OCI-LY1 (cell line): ENCODE measurements at regions not wholly inside any gene's neighbourhood (a gene's known extent, or its start where the extent isn't known, plus 50 kb on each side); places are given as distances from the start of the nearest gene placed in this dataset.

Experiments used
- H2AFZ ChIP-seq: fragments of 200-600 bp; sonication (generic), shearing (Covaris generic); 2 replicates; pipeline ENCODE4 v1.6.0; 2014; ENCODE audit warnings: antibody characterized with exemption, mild to moderate bottlenecking, low read length
- H3F3A ChIP-seq: fragments of 200-600 bp; sonication (generic), shearing (Covaris generic); 2 replicates; pipeline ENCODE4 v1.6.0; 2014; ENCODE audit warnings: mild to moderate bottlenecking, antibody characterized with exemption, low read length, moderate library complexity; ENCODE audit not compliant: insufficient read depth
- H3K27ac ChIP-seq: fragments of 200-600 bp; sonication (generic); 2 replicates; pipeline ENCODE4 v1.5.1; 2014; ENCODE audit warnings: low read length, mixed run types, mild to moderate bottlenecking, low read depth; ENCODE audit not compliant: poor library complexity, severe bottlenecking
- H3K27me3 ChIP-seq: fragments of 200-600 bp; sonication (generic); 2 replicates; pipeline ENCODE4 v1.6.0; 2014; ENCODE audit warnings: antibody characterized with exemption, mild to moderate bottlenecking, low read length, moderate library complexity; ENCODE audit not compliant: insufficient read depth
- H3K36me3 ChIP-seq: fragments of 200-600 bp; sonication (generic); 2 replicates; pipeline ENCODE4 v1.6.1; 2014; ENCODE audit warnings: mild to moderate bottlenecking, antibody characterized with exemption, low read length, moderate library complexity, mixed read lengths; ENCODE audit not compliant: insufficient read depth
- H3K4me1 ChIP-seq: fragments of 200-600 bp; sonication (generic); 2 replicates; pipeline ENCODE4 v1.5.1; 2014; ENCODE audit warnings: mild to moderate bottlenecking, low read length, moderate library complexity; ENCODE audit not compliant: insufficient read depth, severe bottlenecking
- H3K4me2 ChIP-seq: fragments of 200-600 bp; sonication (generic), shearing (Covaris generic); 2 replicates; pipeline ENCODE4 v1.6.1; 2014; ENCODE audit warnings: low read length
- H3K4me3 ChIP-seq: fragments of 200-600 bp; sonication (generic); 2 replicates; pipeline ENCODE4 v1.5.1; 2014; ENCODE audit warnings: low read length, low read depth, mild to moderate bottlenecking, mixed read lengths; ENCODE audit not compliant: poor library complexity, severe bottlenecking
- H3K79me2 ChIP-seq: fragments of 200-600 bp; shearing (Covaris generic); 2 replicates; pipeline ENCODE4 v1.6.1; 2016; ENCODE audit warnings: mixed run types, low read length, mixed read lengths; ENCODE audit not compliant: insufficient read depth
- H3K9ac ChIP-seq: fragments of 200-600 bp; sonication (generic), shearing (Covaris generic); 2 replicates; pipeline ENCODE4 v1.6.1; 2014; ENCODE audit warnings: mild to moderate bottlenecking, low read length, mixed read lengths
- H3K9me2 ChIP-seq: fragments of 200-600 bp; sonication (generic), shearing (Covaris generic); 2 replicates; pipeline ENCODE4 v1.6.1; 2014; ENCODE audit warnings: low read depth, mild to moderate bottlenecking, low read length, mixed read lengths
- H3K9me3 ChIP-seq: fragments of 200-600 bp; shearing (Covaris generic); 2 replicates; pipeline ENCODE4 v1.6.1; 2014; ENCODE audit warnings: low read length, mixed read lengths
- H4K20me1 ChIP-seq: fragments of 200-600 bp; sonication (generic), shearing (Covaris generic); 2 replicates; pipeline ENCODE4 v1.6.0; 2016; ENCODE audit warnings: mild to moderate bottlenecking, low read length; ENCODE audit not compliant: insufficient read depth
- CTCF ChIP-seq: fragments of 200-600 bp; sonication (generic), shearing (Covaris generic); IDR thresholded peaks from 2 replicates; pipeline ENCODE4 v1.5.1; 2017; ENCODE audit warnings: mild to moderate bottlenecking, antibody characterized with exemption, low read length, moderate library complexity, mixed read lengths
- EZH2 ChIP-seq: fragments of 200-600 bp; sonication (generic), shearing (Covaris generic); IDR thresholded peaks from 2 replicates; pipeline ENCODE4 v1.8.0; 2017; ENCODE audit warnings: borderline replicate concordance, mixed run types, mild to moderate bottlenecking, antibody characterized with exemption, low read length, moderate library complexity, mixed read lengths

GRCh38 chr10:4067931-4068561, 283.0 kb upstream of the KLF6 start:
- H3F3A ChIP-seq, result no peaks in the 10 kb centered on the region
- no peak overlapping the region for H2AFZ ChIP-seq
- H3K27ac ChIP-seq, result no peak overlapping the region
- H3K4me1 ChIP-seq, result no peaks in the 10 kb centered on the region
- no peak for TF ChIP-seq CTCF
- TF ChIP-seq EZH2, result no peak
- H3K79me2 ChIP-seq, result no peaks in the 10 kb centered on the region
- H3K4me2 ChIP-seq, result no peak overlapping the region
- H3K4me3 ChIP-seq, result no peak overlapping the region
- H3K27me3 ChIP-seq, result no peaks in the 10 kb centered on the region
- H3K9me3 ChIP-seq, result no peaks in the 10 kb centered on the region
- no peaks in the 10 kb centered on the region for H3K36me3 ChIP-seq
- no peak overlapping the region for H3K9ac ChIP-seq
- H4K20me1 ChIP-seq, result no peaks in the 10 kb centered on the region
- H3K9me2 ChIP-seq, result no peaks in the 10 kb centered on the region

- TF ChIP-seq EZH2, result no peak
- no peak overlapping the region for H3K4me3 ChIP-seq
- no peaks in the 10 kb centered on the region for H3K9me2 ChIP-seq
- H2AFZ ChIP-seq, result no peak overlapping the region
- no peaks in the 10 kb centered on the region for H3K27me3 ChIP-seq
- no peak overlapping the region for H3K9ac ChIP-seq
- no peaks in the 10 kb centered on the region for H4K20me1 ChIP-seq
- H3K4me1 ChIP-seq, result no peaks in the 10 kb centered on the region
- no peaks in the 10 kb centered on the region for H3F3A ChIP-seq
- H3K4me2 ChIP-seq, result no peak overlapping the region
- H3K9me3 ChIP-seq, result no peaks in the 10 kb centered on the region
- no peaks in the 10 kb centered on the region for H3K36me3 ChIP-seq
- no peaks in the 10 kb centered on the region for H3K79me2 ChIP-seq
- H3K27ac ChIP-seq, result no peak overlapping the region
These were observed 282.5 kb upstream of the KLF6 start for GRCh38 chr10:4067531-4067930.

- H3K27ac ChIP-seq, result no peak overlapping the region
- no peak overlapping the region for H3K4me2 ChIP-seq
- no peaks in the 10 kb centered on the region for H3K9me2 ChIP-seq
- no peaks in the 10 kb centered on the region for H3K9me3 ChIP-seq
- no peak overlapping the region for H3K4me3 ChIP-seq
- no peaks in the 10 kb centered on the region for H3K36me3 ChIP-seq
- no peak overlapping the region for H2AFZ ChIP-seq
- no peaks in the 10 kb centered on the region for H3K4me1 ChIP-seq
- H3K27me3 ChIP-seq, result no peaks in the 10 kb centered on the region
- H3F3A ChIP-seq, result no peaks in the 10 kb centered on the region
- TF ChIP-seq EZH2 (no peak), CTCF (no peak)
- no peaks in the 10 kb centered on the region for H4K20me1 ChIP-seq
- H3K79me2 ChIP-seq, result no peaks in the 10 kb centered on the region
- no peak overlapping the region for H3K9ac ChIP-seq
These were observed 281.8 kb upstream of the KLF6 start for GRCh38 chr10:4066581-4067390.
